ELF-1 (cell line): ENCODE measurements at regions not wholly inside any gene's neighbourhood (a gene's known extent, or its start where the extent isn't known, plus 50 kb on each side); places are given as distances from the start of the nearest gene placed in this dataset.
"Not testable (repeated sequence)": the region's sequence is repeated elsewhere in the genome, so short reads cannot be mapped to it uniquely, and the experiment has no call there.

Experiments
- DNase-seq: peaks from one replicate; pipeline ENCODE4 v3.0.0-alpha.2; 2016; ENCODE audit warnings: low read depth, low spot score

DNA sequence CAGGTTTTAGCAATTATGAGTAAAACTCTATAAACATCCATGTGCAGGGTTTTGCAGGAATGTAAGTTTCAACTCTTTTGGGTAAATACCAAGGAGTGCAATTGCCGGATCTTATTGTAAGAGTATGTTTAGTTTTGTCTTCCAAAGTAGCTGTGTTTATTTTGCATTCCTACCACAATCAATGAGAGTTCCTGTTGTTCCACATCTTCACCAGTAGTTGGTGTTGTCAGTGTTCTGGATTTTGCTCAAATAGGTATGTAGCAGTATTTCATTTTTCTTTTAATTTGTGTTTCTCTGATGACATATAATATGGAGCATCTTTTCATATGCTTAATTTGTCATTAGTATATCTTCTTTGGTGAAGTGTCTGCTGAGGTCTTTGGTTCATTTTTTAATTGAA lies 185.1 kb upstream of the GALNT15 start:
- DNase-seq = no peak

DNA sequence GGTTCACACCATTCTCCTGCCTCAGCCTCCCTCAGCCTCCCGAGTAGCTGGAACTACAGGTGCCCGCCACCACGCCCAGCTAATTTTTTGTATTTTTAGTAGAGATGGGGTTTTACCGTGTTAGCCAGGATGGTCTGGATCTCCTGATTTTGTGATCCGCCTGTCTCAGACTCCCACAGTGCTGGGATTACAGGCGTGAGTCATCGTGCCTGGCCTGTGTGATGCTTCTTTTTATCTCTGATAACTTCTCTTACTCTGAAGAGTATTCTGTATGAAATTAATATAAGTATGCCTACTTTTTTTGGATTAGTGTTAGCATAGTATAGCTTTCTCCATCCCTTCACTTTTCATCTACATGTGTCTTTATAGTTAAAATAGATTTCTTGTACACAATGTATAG lies 180.8 kb upstream of the GALNT15 start:
- not testable (repeated sequence) for DNase-seq

DNA sequence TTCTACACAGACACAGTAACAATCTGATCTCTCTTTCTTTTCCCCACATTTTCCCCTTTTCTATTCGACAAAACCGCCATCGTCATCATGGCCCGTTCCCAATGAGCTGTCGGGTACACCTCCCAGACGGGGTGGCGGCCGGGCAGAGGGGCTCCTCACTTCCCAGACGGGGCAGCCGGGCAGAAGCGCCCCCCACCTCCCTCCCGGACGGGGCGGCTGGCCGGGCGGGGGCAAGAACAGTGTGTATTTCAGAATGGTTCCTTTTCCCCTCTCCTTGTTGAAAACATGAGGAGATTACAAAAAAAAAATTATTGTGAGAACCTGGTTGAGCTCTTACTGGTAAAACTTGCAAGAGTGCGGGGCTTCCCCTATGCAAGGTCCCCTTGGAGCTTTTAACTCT lies 178.0 kb upstream of the GALNT15 start:
- not testable (repeated sequence) for DNase-seq

DNA sequence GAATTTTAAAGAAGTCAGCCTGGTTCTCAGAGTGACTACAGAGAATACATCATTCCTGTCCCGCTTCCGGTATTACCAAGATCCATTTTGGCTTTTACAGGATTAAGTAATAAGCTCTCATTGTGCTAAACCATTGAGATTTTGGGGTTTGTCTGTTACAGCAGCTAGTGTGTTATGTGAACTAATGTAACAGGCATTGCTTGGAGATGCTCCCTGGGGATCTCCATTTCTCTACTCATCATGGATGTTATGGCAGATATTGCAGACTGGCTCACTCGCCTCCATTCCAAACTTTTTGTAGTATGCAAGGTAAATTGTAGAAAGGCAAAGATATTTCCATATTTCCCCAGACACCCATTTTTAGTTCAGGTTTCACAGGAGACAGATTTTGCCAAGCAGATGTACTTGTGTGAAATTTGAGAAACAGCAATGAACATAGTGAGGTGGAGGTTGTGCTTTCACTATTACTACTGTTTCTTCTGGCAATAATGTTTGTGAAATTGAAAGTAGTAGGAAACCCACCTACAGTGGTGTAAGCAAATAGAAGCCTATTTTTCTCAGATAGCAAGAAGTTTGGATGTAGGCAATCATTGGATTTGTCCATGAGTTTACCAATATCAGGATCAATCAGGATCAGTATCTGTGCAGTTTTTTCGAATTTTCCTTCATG lies 177.1 kb upstream of the GALNT15 start:
- no peak for DNase-seq

DNA sequence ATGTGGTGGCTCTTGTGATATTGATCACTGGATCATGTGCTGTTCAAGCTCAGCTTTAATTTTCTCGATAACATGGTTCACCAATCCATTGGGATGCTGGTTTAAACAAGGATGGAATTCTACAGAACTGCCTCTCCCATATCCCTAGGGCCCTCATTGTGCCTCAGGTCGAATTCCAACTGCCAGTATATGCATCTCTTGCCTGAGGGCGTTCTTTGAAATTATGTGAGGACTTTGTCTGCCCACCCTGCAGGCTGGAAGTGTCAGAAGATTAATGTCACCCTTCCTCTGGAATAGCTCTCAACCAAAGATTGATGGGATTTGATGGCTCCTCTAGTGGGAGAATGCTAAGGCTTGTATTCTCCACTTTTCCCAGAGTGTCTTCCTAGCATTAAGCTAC lies 175.6 kb upstream of the GALNT15 start:
- DNase-seq = peak; percentile 23

DNA sequence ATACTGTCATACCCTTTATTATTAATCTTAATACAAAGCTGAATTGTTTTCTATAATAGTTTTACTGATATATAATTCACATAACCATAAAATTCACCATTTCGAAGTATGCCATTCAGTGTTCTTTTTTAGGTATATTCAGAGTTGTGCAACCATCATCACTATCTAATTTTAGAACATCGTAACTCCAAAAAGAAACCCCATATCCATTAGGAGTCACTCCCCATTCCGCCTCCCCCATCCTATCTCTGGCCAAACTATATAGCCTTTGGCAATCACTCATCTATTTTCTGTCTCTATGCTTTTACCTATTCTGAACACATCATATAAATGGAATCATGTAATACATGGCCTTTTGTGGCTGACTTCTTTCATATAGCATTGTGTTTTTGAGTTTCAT lies 169.7 kb upstream of the GALNT15 start:
- no peak for DNase-seq

DNA sequence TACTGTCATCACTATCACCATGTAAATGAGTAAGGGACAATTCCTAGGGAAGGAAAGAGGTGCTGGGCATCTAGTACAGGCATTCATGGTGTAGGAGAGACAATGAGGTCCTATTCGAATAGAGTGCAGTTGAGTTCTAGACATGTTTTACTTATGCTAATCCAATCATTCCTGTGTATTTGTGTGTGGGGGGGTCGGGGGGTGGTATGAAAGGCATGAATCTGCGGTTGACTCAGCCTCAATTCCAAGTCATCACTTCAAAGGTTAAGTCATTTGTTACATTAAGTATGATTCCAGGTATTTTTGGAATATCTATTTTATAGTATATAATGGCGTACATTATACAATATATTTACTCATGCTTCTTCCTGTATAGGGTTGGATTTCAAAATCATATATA lies 163.1 kb upstream of the GALNT15 start:
- no peak for DNase-seq

DNA sequence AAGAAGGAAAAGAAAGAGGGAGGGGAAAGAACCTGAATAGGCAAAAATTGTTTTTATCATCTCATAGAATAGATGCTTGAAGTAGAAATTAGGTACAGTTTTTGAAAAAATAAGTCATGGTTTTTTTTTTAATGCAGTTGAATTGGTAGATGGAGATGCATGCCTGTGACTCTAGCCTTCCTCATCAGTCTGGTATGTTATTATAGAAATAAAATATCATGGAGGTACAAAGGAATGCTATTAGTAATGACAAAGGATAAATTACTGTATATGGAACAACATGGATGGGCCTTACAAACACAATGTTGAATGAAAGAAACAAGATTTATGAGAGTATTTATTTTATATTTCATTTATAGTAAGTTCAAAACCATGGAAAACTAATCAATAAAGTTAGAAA lies 162.4 kb upstream of the GALNT15 start:
- DNase-seq = no peak

DNA sequence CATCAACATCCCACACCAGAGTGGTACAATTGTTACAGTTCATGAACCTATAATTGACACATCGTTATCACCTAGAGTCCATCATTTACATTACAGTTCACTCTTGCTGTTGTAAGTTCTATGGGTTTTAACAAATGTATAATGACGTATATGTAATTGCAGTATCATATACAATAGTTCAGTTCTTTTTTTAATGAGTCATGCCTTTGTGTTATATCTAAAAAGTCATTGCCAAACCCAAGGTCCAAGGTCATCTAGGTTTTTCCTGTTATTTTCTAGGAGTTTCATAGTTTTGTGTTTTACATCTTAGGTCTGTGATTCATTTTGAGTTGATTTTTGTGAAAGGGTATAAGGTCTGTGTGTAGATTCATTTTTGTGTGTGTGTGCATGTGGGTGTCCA lies 160.9 kb upstream of the GALNT15 start:
- no peak for DNase-seq

DNA sequence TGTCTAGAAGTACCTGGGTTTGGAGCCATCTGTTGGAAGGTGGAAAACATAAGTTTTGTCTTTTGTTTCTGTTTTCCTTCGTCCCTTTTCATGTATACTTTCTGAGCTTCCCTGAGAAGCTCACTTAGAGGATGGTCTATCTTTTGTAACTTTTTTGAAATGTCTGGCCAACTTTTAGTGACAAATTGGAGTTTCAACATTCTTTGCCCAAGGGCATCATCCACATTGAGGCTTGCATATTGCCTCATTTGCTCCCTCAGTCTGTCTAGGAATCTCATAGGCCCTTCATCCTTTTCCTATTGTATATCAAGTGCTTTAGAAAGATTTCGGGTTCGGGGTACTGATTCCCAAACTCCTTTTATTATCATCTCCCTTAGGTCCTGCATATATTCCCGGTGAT lies 152.7 kb upstream of the GALNT15 start:
- not testable (repeated sequence) for DNase-seq

DNA sequence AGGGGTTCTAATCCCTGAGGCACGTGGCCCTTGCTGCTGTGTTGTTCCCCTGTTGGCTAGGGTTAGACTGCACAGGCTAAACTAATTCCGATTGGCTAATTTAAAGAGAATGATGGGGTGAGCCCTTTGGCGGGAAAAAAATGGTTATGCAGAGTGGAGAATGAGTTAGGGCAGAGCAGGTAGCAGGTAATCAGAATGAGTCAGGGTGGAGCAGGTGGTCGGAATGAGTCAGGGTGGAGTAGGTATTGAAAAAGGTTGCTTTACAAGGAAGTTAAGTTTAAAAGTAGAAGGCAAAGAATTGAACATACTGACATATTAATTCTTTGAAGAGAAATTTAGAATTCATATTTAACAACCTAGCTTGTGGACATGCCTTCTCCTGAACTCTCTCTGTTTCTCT lies 150.6 kb upstream of the GALNT15 start:
- not testable (repeated sequence) for DNase-seq

DNA sequence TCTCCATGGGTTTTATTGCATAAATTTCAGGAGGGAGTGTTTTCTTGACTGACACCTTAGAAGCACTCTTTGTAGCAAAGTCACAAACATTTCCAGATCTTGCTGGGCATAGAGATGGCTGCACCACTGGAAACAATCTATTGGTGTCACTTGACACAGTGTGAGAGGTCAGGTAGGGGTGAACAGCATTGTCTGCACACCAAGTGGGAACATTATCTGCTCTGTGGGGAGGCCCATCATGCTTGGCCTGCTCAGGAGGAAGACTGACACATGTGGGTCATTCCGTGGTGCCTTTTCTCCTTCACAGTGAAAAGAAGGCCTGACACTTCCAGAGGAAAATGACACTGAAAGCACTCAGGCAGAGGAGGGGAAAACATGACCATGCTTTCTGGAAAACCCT lies 149.9 kb upstream of the GALNT15 start:
- DNase-seq = no peak

DNA sequence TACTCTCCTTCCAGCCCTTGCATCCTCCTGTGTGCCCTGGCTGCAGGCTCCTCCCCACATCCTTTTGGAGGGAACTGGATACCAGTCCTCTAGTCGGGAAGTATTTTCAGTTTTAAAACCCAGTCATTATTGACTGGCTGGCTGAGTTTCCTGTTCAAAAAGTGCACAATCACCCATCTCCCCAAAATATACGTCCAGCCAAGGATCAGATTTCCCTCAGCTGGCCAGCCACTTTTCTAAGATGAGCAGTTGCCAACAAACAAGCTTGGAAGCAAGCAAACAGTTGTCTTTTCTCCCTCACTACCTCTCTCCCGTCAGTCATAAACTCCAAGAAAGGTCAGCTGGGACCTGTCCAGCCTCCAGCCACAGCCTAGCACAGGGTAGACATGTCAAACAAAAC lies 147.7 kb upstream of the GALNT15 start:
- DNase-seq = no peak

DNA sequence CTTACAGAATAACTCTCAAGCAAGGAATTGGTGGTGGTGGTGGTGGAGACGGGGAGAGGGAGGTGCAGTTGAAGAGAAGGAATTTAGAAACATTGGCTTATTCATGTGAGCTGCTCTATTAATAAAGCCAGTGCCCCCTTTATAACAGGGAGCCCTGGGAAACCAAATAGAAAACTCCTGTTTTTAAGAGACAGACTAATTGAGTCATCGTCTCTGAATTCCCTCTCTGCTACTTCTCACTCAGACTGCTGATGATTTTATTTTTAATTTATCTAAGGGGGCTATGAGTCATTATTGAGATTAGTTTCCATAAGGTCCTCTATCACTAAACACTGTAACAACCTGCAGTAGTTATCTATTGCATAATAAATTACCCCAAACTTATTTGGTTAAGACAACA lies 145.9 kb upstream of the GALNT15 start:
- no peak for DNase-seq

DNA sequence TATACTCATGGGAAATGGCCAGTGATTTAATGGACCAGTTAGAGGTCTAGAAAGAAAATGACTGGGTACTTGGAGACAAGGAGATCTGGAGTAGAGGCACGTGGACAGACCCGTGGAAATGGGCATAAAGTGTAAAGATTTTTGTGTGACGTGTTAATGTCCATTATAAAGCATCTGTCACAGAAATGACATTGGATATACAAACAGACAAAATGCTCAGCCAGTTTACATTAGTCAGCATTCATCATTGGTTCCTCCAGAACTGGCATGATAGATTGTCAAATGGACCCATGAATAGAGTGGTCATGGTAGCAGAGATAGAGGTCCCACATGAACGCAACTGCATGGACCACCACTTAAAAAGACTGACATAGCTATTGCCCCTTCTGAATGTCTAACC lies 144.1 kb upstream of the GALNT15 start:
- no peak for DNase-seq

DNA sequence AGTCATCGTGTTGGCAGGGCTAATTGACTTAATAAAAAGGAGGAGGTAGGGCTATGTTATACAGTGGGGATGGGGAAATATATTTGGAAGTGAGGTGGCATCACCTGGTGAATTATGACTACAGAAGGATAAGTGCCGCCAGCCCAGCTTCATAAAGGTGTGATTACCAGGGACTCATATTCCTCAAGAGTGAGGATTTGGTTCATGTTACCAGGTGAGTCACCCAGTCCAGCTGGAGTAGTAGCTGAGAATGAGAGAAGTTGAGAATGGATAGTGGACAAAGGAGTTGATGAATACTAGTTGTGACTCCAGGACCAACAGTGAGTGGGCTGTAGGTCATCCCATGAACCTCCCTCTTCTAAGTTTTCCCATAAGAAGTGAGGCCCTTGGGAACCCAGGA lies 143.0 kb upstream of the GALNT15 start:
- no peak for DNase-seq

DNA sequence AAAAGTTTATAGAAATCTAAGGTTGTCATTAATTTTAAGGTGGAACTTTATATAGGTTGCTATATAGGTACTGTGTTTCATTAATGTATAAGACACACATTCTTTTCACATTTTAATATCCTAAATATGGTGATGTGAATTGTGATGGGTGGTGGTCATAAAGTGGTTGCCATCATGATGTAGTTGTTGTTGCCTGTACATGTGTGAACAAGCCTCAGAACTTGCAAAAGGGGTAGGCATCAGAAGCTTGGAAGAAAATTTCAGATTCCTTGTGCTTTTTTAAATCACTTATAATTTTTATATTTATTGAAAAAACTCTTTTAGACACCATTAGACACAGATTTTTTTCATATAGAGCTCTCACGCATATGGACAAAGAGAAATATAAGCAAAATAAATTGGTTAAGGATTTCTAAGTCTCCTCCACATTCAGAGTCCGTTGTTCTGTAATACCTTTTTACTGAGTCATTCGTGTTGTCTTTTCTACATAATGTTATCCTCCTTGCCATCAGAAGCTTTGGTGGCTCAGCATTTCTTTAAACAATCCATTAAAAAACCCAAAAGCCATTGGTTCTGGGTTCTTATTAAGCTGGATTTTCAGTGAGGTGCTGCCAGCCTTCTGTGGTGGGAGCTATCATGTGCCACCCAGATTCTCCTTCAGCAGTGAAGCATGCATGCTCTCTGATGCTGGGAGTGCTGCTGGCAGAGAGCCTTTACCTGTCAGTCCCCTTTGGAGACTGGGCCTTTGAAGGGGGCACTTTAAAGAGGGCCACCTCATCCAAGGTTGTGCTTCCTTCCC lies 140.4 kb upstream of the GALNT15 start:
- DNase-seq = no peak

DNA sequence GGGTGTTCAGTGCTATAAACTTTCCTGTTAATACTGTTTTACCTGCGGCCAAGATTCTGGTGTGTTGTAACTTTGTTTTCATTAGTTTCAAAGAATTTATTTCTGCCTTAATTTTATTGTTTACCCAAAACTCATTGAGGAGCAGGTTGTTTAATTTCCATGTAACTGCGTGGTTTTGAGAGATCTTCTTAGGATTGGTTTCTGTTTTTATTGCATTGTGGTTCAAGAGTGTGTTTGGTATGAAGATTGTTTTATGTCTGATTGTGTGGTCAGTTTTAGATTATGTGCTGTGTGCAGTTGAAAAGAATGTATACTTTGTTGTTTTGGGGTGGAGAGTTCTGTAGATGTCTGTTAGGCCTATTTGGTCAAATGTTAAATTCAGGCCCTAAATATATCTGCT lies 133.5 kb upstream of the GALNT15 start:
- DNase-seq = no peak

DNA sequence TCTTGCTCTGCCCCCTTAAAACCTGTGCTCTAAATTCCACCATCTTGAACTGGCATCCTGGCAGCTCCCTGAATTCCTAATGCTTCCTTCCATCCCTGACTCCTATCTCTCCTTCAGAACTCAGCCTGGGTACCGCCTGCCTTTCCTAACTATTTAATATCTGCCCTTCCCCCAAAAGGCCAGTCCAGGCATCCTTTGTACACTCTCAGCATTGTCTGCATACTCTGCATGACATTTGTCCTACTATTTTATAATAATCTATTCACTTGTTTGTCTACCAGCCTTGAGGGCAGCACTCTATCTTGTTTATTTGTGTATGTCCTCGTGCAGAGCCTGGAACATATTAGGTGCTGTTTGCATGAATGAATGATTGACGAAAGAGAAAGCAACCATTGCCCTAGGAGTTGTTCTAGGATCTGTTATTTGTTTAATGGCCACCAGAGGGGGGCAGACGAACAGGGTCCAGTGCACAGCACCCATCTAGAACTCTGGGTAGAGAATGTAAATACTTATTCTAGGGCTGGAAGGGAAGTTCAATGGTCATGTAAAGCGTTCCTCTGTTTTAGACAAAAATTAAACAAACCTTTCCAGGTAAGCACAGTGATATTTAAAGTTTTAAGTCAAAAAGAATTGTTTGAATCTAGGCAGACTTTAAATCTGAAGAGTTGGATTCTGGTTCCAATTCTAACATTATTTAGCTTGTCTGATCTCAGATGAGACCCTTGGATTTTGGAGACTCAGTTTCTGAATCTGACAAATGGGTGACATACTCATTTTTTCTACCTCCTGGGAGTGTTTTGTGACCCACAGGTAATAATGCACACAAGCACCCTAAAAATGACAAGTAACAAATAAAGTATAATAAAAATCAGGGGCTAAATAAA lies 125.8 kb upstream of the GALNT15 start:
- peak; percentile 41 for DNase-seq

DNA sequence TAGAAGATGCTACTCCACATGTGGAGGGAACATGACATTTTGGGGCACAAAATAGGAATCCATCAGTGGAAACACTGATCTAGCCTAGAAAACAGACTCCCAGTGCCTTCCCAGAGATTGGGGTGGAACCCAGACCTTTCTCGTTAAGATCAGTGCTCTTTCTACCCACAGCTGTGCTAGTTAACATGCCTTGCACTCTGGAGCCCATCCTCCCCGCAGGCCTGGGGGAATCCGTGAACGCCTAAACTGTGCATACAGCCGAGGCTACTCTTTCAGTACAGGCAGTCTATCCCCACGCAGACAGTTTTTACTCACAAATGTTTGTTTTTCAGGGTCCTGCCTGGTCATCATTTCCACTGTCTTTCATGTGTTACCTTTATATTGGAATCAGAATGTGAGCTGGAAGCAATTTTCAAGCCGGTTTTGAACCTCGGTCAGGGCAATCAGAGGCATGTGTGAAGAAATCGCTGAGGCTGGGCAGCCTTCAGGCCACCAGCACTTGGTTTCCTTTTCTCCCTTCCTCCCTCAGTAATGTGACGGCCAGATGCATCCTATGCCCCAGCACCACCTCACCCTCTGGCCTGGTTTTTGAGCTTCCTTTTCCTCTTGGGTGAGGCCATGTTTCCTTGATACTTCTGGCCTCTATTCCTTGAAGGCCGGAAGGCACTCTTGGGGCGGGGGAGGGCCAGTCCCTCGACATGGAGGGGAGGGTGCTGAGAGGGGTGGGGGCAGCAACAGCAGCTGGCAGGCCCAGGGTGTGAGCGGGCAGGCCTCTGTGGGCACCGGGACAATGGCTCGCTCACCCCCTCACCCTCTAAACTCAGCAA lies 123.6 kb upstream of the GALNT15 start:
- no peak for DNase-seq

DNA sequence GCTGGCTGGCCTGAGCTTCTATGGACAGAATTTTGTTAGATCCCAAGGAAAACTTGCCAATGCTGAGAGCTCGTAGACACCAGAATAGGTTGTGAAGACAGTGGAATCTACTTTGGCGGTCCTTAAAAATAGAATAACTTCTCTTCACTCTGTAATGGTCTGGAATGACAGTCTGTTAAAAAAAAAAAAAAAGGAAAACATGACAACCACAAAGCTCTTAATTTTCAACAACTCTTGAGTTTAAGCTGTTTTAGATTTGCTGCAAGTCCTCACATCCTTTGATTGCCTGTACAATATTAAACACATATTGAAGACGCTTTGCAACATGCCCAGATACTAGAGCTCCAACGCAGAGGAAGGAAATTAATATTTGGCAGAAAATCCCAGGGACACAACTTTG lies 122.8 kb upstream of the GALNT15 start:
- DNase-seq = no peak

DNA sequence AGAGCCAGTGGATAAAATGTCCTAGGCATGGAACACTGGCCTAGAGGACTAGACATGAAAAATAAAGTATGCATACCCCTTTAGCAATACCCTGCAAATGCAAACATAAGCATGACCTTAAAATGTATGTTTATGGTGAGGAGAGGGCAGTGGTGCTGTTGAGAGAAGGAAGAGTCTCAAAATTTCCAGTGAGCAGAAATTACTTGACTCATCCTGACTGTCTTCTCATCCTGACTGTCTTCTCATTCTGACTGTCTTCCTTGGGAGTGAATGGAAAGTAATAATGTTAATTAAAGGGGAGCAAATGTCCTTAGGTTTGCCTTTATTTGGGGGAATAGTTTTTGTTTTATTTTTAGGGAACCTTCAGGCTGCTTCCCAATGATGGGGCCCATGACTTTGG lies 121.5 kb upstream of the GALNT15 start:
- no peak for DNase-seq
